H1 (cell line): ENCODE measurements at regions not wholly inside any gene's neighbourhood (a gene's known extent, or its start where the extent isn't known, plus 50 kb on each side); places are given as distances from the start of the nearest gene placed in this dataset.

ENCODE experiments used
- CTCF ChIA-PET: fragments of 300-600 bp; sonication (Branson Sonifier 250); formaldehyde crosslinking; loops from one replicate; lab custom pipeline; 2021; ENCODE audit not compliant: partially characterized antibody; lab: Charles Lee
- POLR2A ChIA-PET: fragments of 300-600 bp; sonication (Branson Sonifier 250); formaldehyde crosslinking; loops from one replicate; lab custom pipeline; 2021; ENCODE audit warnings: inconsistent platforms; ENCODE audit not compliant: partially characterized antibody; lab: Charles Lee
- DNase-seq, 2 experiments: peaks; one replicate each; pipeline versions ENCODE4 v3.0.0 to v3.0.0-alpha.2; 2010 to 2022; ENCODE audit warnings: low spot score in 2 of 2, low read depth in 1 of 2, mixed read lengths in 1 of 2
- FAIRE-seq: peaks from 2 replicates; lab custom pipeline; 2011; peaks lifted over from hg19 to GRCh38; lab: Jason Lieb, UNC
- H2AFZ ChIP-seq: 2 replicates; pipeline ENCODE4 v1.8.1; 2012; ENCODE audit warnings: low read length, inconsistent platforms
- H2AK5ac ChIP-seq: 2 replicates; pipeline ENCODE4 v1.6.1; 2013; ENCODE audit warnings: low read depth, low read length
- H2BK120ac ChIP-seq: replicated peaks from 2 replicates; pipeline ENCODE3; 2013; ENCODE audit warnings: low read depth, low read length, inconsistent platforms
- H2BK12ac ChIP-seq: 2 replicates; pipeline ENCODE4 v1.6.1; 2013; ENCODE audit warnings: low read depth, low read length
- H2BK15ac ChIP-seq: 2 replicates; pipeline ENCODE4 v1.6.1; 2013; ENCODE audit warnings: low read length
- H2BK20ac ChIP-seq: 2 replicates; pipeline ENCODE4 v1.6.1; 2013; ENCODE audit warnings: low read length
- H2BK5ac ChIP-seq: 2 replicates; pipeline ENCODE4 v1.6.1; 2013; ENCODE audit warnings: low read depth, low read length
- H3K14ac ChIP-seq: 2 replicates; pipeline ENCODE4 v1.6.1; 2013; ENCODE audit warnings: inconsistent platforms; ENCODE audit not compliant: insufficient read length
- H3K18ac ChIP-seq: 2 replicates; pipeline ENCODE4 v1.6.1; 2013; ENCODE audit warnings: low read length; ENCODE audit errors: extremely low read depth
- H3K23ac ChIP-seq: 2 replicates; pipeline ENCODE4 v1.6.1; 2013; ENCODE audit warnings: inconsistent platforms; ENCODE audit not compliant: insufficient read length
- H3K23me2 ChIP-seq: 2 replicates; pipeline ENCODE4 v1.6.1; 2013; ENCODE audit warnings: low read depth, low read length
- H3K27ac ChIP-seq: 2 replicates; pipeline ENCODE4 v1.6.1; 2011; ENCODE audit warnings: low read depth, low read length, inconsistent platforms
- H3K27me3 ChIP-seq, 4 experiments: replicated peaks in 1 of 4; 1 replicate in 1 of 4; 2 replicates in 3 of 4; pipeline versions ENCODE4 v1.6.1 to v1.8.1; 2011 to 2013; ENCODE audit warnings: low read length in 3 of 4, mild to moderate bottlenecking in 3 of 4, inconsistent platforms in 2 of 4, mixed read lengths in 2 of 4, moderate library complexity in 1 of 4; ENCODE audit not compliant: control insufficient read depth in 3 of 4, insufficient read depth in 3 of 4; ENCODE audit errors: extremely low read depth in 1 of 4
- H3K36me3 ChIP-seq, 4 experiments: 2 replicates each; pipeline versions ENCODE4 v1.6.1 to v1.8.1; 2011 to 2013; ENCODE audit warnings: mild to moderate bottlenecking in 4 of 4, low read length in 3 of 4, moderate library complexity in 2 of 4, control low read depth in 1 of 4, inconsistent platforms in 1 of 4; ENCODE audit not compliant: insufficient read depth in 4 of 4, control insufficient read depth in 2 of 4
- H3K4ac ChIP-seq: replicated peaks from 2 replicates; pipeline ENCODE3; 2013; ENCODE audit warnings: low read length, low read depth, mixed read lengths, inconsistent platforms; ENCODE audit not compliant: insufficient read length
- H3K4me1 ChIP-seq, 4 experiments: replicated peaks in 1 of 4; 1 replicate in 1 of 4; 2 replicates in 3 of 4; pipeline versions ENCODE4 v1.6.1 to v1.8.1; 2011 to 2013; ENCODE audit warnings: low read length in 3 of 4, inconsistent platforms in 2 of 4, mixed read lengths in 1 of 4; ENCODE audit not compliant: insufficient read depth in 4 of 4, control insufficient read depth in 3 of 4
- H3K4me2 ChIP-seq, 2 experiments: 2 replicates each; pipeline versions ENCODE4 v1.6.1 to v1.8.1; 2011 to 2013; ENCODE audit warnings: low read depth in 2 of 2, low read length in 2 of 2, control low read depth in 1 of 2, inconsistent platforms in 1 of 2, mild to moderate bottlenecking in 1 of 2; ENCODE audit not compliant: insufficient read depth in 1 of 2
- H3K4me3 ChIP-seq, 4 experiments: fragments of 200-600, 300-600 bp in 1 of 4; sonication (generic), shearing (Covaris generic), sonication (Bioruptor Twin) in 1 of 4; 2 replicates each; pipeline versions ENCODE4 v1.5.1 to v1.8.1; 2011 to 2016; ENCODE audit warnings: low read length in 4 of 4, low read depth in 3 of 4, control low read depth in 2 of 4, inconsistent platforms in 2 of 4, mild to moderate bottlenecking in 2 of 4, mixed read lengths in 1 of 4, moderate library complexity in 1 of 4; ENCODE audit not compliant: insufficient read depth in 2 of 4; ENCODE audit errors: extremely low read depth in 1 of 4
- H3K56ac ChIP-seq: replicated peaks from 2 replicates; pipeline ENCODE3; 2013; ENCODE audit warnings: low read depth, mild to moderate bottlenecking, mixed read lengths, low read length, inconsistent platforms; ENCODE audit not compliant: insufficient read length
- H3K79me1 ChIP-seq: 2 replicates; pipeline ENCODE4 v1.6.1; 2013; ENCODE audit warnings: low read depth, low read length, control low read depth
- H3K79me2 ChIP-seq, 2 experiments: 2 replicates each; pipeline versions ENCODE4 v1.6.1 to v1.8.1; 2012 to 2013; ENCODE audit warnings: low read length in 2 of 2, mild to moderate bottlenecking in 2 of 2, inconsistent platforms in 1 of 2; ENCODE audit not compliant: insufficient read depth in 2 of 2, control insufficient read depth in 1 of 2
- H3K9ac ChIP-seq, 4 experiments: replicated peaks in 1 of 4; 1 replicate in 1 of 4; 2 replicates in 3 of 4; pipeline versions ENCODE4 v1.6.1 to v1.8.1; 2011 to 2013; ENCODE audit warnings: low read depth in 3 of 4, low read length in 3 of 4, control low read depth in 2 of 4, mild to moderate bottlenecking in 2 of 4, moderate library complexity in 2 of 4, inconsistent platforms in 1 of 4; ENCODE audit errors: extremely low read depth in 1 of 4
- H3K9me3 ChIP-seq, 2 experiments: 2 replicates each; pipeline versions ENCODE4 v1.6.1 to v1.8.1; 2012 to 2013; ENCODE audit warnings: mild to moderate bottlenecking in 2 of 2, moderate library complexity in 2 of 2, control low read depth in 1 of 2, inconsistent platforms in 1 of 2, low read depth in 1 of 2, low read length in 1 of 2, mixed read lengths in 1 of 2; ENCODE audit not compliant: insufficient read depth in 2 of 2
- H4K20me1 ChIP-seq, 2 experiments: replicated peaks in 1 of 2; 2 replicates each; pipeline versions ENCODE3 to v1.8.1; 2011 to 2013; ENCODE audit warnings: inconsistent platforms in 2 of 2, low read length in 2 of 2, mild to moderate bottlenecking in 1 of 2; ENCODE audit not compliant: insufficient read depth in 2 of 2, control insufficient read depth in 1 of 2
- H4K5ac ChIP-seq: 2 replicates; pipeline ENCODE4 v1.6.1; 2013; ENCODE audit warnings: low read length, low read depth, mixed read lengths, inconsistent platforms; ENCODE audit not compliant: insufficient read length
- H4K8ac ChIP-seq: 2 replicates; pipeline ENCODE4 v1.8.0; 2013; ENCODE audit warnings: mild to moderate bottlenecking, moderate library complexity, low read length, inconsistent platforms; ENCODE audit not compliant: insufficient read depth; ENCODE audit errors: extremely low read depth
- H4K91ac ChIP-seq: replicated peaks from 2 replicates; pipeline ENCODE3; 2013; ENCODE audit warnings: low read length, mixed read lengths, inconsistent platforms; ENCODE audit not compliant: insufficient read length
- NANOG ChIP-seq: IDR thresholded peaks from 2 replicates; pipeline ENCODE4 v1.6.1; 2011; ENCODE audit warnings: low read length, low read depth, mild to moderate bottlenecking, inconsistent platforms; ENCODE audit not compliant: insufficient read depth, poor library complexity, severe bottlenecking
- NRF1 ChIP-seq: IDR thresholded peaks from 2 replicates; pipeline ENCODE4 v1.6.1; 2011; ENCODE audit warnings: mild to moderate bottlenecking, low read depth, low read length, improper control_type of control experiment
- WGBS, 2 experiments: shearing (Covaris generic) in 1 of 2; methylation state at CpG; one replicate each; pipeline versions ENCODE4 v1.1.6 to v1.1.7; 2013 to 2015; ENCODE audit warnings: low lambda C conversion rate in 2 of 2, mixed read lengths in 2 of 2, inconsistent platforms in 1 of 2, low coverage in 1 of 2, missing lambda C conversion rate in 1 of 2; ENCODE audit not compliant: insufficient replicate concordance in 2 of 2, insufficient coverage in 1 of 2, insufficient read length in 1 of 2; ENCODE audit errors: extremely low coverage in 1 of 2, missing lambda C conversion rate in 1 of 2; 5-methylcytosine and 5-hydroxymethylcytosine counted together

GRCh38 chr21:26281506-26281905 lies 110.9 kb upstream of the APP start:
- Histone ChIP-seq H4K20me1 (no peaks in the 10 kb centered on the region), H3K79me2 (no peaks in the 10 kb centered on the region), H3K23me2 (no peaks in the 10 kb centered on the region), H3K27ac (no peak overlapping the region), H2BK15ac (no peak overlapping the region), H2BK5ac (no peak overlapping the region), H3K4me3 (no peak overlapping the region), H2BK12ac (no peak overlapping the region), H2AK5ac (no peak overlapping the region), H2BK20ac (no peak overlapping the region), H3K79me1 (no peaks in the 10 kb centered on the region), H2AFZ (no peak overlapping the region), H3K9me3 (no peaks in the 10 kb centered on the region), H3K23ac (no peak overlapping the region), H3K4me2 (peak overlapping the region; percentile 21 to 28; a peak in 2 of 4 replicates), H3K9ac (no peak overlapping the region), H4K91ac (no peak overlapping the region), H2BK120ac (no peak overlapping the region), H3K56ac (no peak overlapping the region), H4K5ac (no peak overlapping the region), H3K18ac (peak overlapping the region; percentile 36; the same call in 1 of the 2 replicates), H3K27me3 (0 out of 7 replicates have a peak, but pooled peaks cover 0 to 2% (median 0%) of the 10 kb centered on the region in 4 experiments), H3K14ac (no peak overlapping the region), H3K36me3 (no peaks in the 10 kb centered on the region), H4K8ac (no peak overlapping the region), H3K4ac (no peak overlapping the region), H3K4me1 (peaks cover 4 to 14% (median 9%) of the 10 kb centered on the region in 4 experiments; a peak in 5 of 7 replicates)
- POLR2A ChIA-PET, result no interaction called here
- 98% methylated on average over 2 of the region's 2 CpGs; no CpG with 5 or more reads in 1 of the 2 experiments for WGBS, 2 experiments
- TF ChIP-seq NRF1, result no peak
- TF ChIP-seq NANOG, result peak; percentile 47
- no peak for FAIRE-seq
- no peak for DNase-seq
- CTCF ChIA-PET, result interaction anchor here (1.0 kb wide), 1 partner anchor 100 kb away, joined by 3 read pairs; no protein-coding TSS in a partner anchor
